GM12878 (cell line): ENCODE measurements at regions not wholly inside any gene's neighbourhood (a gene's known extent, or its start where the extent isn't known, plus 50 kb on each side); places are given as distances from the start of the nearest gene placed in this dataset.

Source experiments
- ATAC-seq: fragments of 200-7000 bp; cut with Tn5 transposase; 3 replicates; pipeline ENCODE4 v1.9.1; 2020; ENCODE audit warnings: mild to moderate bottlenecking, moderate library complexity
- BruUV-seq: library from RNA; stranded (reverse); fragments of 400-500 nt; replicated peaks from 2 replicates; lab custom pipeline; 2021; lab: Mats Ljungman, UMichigan
- CTCF ChIA-PET: fragments of 300-600 bp; sonication (Branson Sonifier 250); formaldehyde crosslinking; extraction: SDS; loops from one replicate; lab custom pipeline; 2021; ENCODE audit warnings: inconsistent platforms; lab: Yijun Ruan, JAX
- POLR2A ChIA-PET: fragments of 350-600 bp; formaldehyde crosslinking; extraction: SDS; loops from one replicate; lab custom pipeline; 2021; ENCODE audit warnings: inconsistent platforms; lab: Charles Lee
- RAD21 ChIA-PET: fragments of 300-600 bp; sonication (Branson Sonifier 250); formaldehyde crosslinking; loops from one replicate; lab custom pipeline; 2023; ENCODE audit warnings: antibody characterized with exemption; ENCODE audit not compliant: unreplicated experiment; lab: Charles Lee
- SMC1A ChIA-PET: fragments of 300-600 bp; sonication (Branson Sonifier 250); formaldehyde crosslinking; loops from one replicate; lab custom pipeline; 2023; ENCODE audit not compliant: unreplicated experiment, uncharacterized antibody; lab: Charles Lee
- DNase-seq: peaks from one replicate; pipeline ENCODE4 v3.0.0-alpha.2; 2011; ENCODE audit warnings: low read depth, low spot score
- FAIRE-seq: peaks from 3 replicates; lab custom pipeline; 2011; peaks lifted over from hg19 to GRCh38; lab: Jason Lieb, UNC
- H2AFZ ChIP-seq: 2 replicates; pipeline ENCODE4 v1.6.0; 2011; ENCODE audit warnings: low read depth, low read length, control low read depth; ENCODE audit not compliant: control insufficient read depth
- H3K27ac ChIP-seq: 2 replicates; pipeline ENCODE4 v1.5.1; 2011; ENCODE audit warnings: control low read depth; ENCODE audit not compliant: control insufficient read depth, insufficient read depth
- H3K27me3 ChIP-seq, 2 experiments: replicated peaks in 1 of 2; 2 replicates each; pipeline versions ENCODE4 v1.6.0 to v1.6.1; 2011; ENCODE audit warnings: low read length in 1 of 2; ENCODE audit not compliant: control insufficient read depth in 2 of 2, insufficient read depth in 2 of 2
- H3K36me3 ChIP-seq, 2 experiments: 2 replicates each; pipeline ENCODE4 v1.5.1; 2011; ENCODE audit warnings: low read length in 1 of 2; ENCODE audit not compliant: control insufficient read depth in 2 of 2, insufficient read depth in 2 of 2
- H3K4me1 ChIP-seq: 2 replicates; pipeline ENCODE4 v1.6.1; 2011; ENCODE audit warnings: mild to moderate bottlenecking, low read length, moderate library complexity, mixed read lengths; ENCODE audit not compliant: control insufficient read depth, insufficient read depth
- H3K4me2 ChIP-seq: 2 replicates; pipeline ENCODE4 v1.6.0; 2011; ENCODE audit warnings: control low read depth; ENCODE audit not compliant: control insufficient read depth, insufficient read depth
- H3K4me3 ChIP-seq: fragments of 200-600 bp; sonication (generic); 2 replicates; pipeline ENCODE4 v1.5.1; 2016
- H3K79me2 ChIP-seq: 2 replicates; pipeline ENCODE4 v1.6.0; 2011; ENCODE audit warnings: low read length; ENCODE audit not compliant: control insufficient read depth, insufficient read depth
- H3K9ac ChIP-seq: 2 replicates; pipeline ENCODE4 v1.8.0; 2011; ENCODE audit warnings: low read length, control low read depth, mixed read lengths; ENCODE audit not compliant: control insufficient read depth, insufficient read depth
- H3K9me3 ChIP-seq: replicated peaks from 3 replicates; pipeline ENCODE4 v1.5.1; 2011; ENCODE audit warnings: mild to moderate bottlenecking, low read length; ENCODE audit not compliant: control insufficient read depth, insufficient read depth
- H4K20me1 ChIP-seq: 2 replicates; pipeline ENCODE4 v1.6.0; 2011; ENCODE audit not compliant: control insufficient read depth, insufficient read depth
- BCL11A ChIP-seq: IDR thresholded peaks from 2 replicates; pipeline ENCODE4 v1.6.1; 2011; ENCODE audit warnings: low read depth, low read length
- CBFB ChIP-seq: IDR thresholded peaks from 2 replicates; pipeline ENCODE4 v1.6.1; 2016; ENCODE audit warnings: antibody characterized with exemption, low read depth
- CREB1 ChIP-seq: IDR thresholded peaks from 2 replicates; pipeline ENCODE4 v1.6.1; 2012; ENCODE audit warnings: low read depth, mild to moderate bottlenecking, inconsistent platforms
- EGR1 ChIP-seq, 2 experiments: IDR thresholded peaks; 1 replicate in 1 of 2; 2 replicates in 1 of 2; pipeline ENCODE4 v1.6.1; 2011 to 2012; ENCODE audit warnings: low read depth in 2 of 2, low read length in 2 of 2, borderline replicate concordance in 1 of 2, mild to moderate bottlenecking in 1 of 2, moderate library complexity in 1 of 2
- HCFC1 ChIP-seq: fragments of 150-350 bp; IDR thresholded peaks from 2 replicates; pipeline ENCODE4 v1.6.1; 2014; ENCODE audit warnings: low read length
- IKZF1 ChIP-seq: fragments of 450-650 bp; conservative IDR thresholded peaks from 2 replicates; pipeline ENCODE4 v1.6.1; 2017; ENCODE audit warnings: antibody characterized with exemption, mild to moderate bottlenecking
- IRF4 ChIP-seq: IDR thresholded peaks from 2 replicates; pipeline ENCODE4 v1.6.1; 2011; ENCODE audit warnings: low read depth, low read length
- JUND ChIP-seq: IDR thresholded peaks from 2 replicates; pipeline ENCODE4 v1.6.1; 2012; ENCODE audit warnings: low read depth, mild to moderate bottlenecking, low read length, improper control_type of control experiment, moderate library complexity
- KAT2A ChIP-seq: conservative IDR thresholded peaks from 2 replicates; pipeline ENCODE4 v1.6.1; 2011; ENCODE audit warnings: low read depth, low read length; ENCODE audit not compliant: control insufficient read depth
- MXI1 ChIP-seq: fragments of 150-350 bp; IDR thresholded peaks from 2 replicates; pipeline ENCODE4 v1.6.1; 2011; ENCODE audit warnings: low read depth, mild to moderate bottlenecking, inconsistent platforms, low read length, improper control_type of control experiment
- POLR2AphosphoS5 ChIP-seq: IDR thresholded peaks from 2 replicates; pipeline ENCODE4 v1.6.1; 2011; ENCODE audit warnings: mild to moderate bottlenecking, low read length, inconsistent platforms
- RAD21 ChIP-seq: IDR thresholded peaks from 2 replicates; pipeline ENCODE4 v1.6.1; 2011; ENCODE audit warnings: mild to moderate bottlenecking, low read depth, low read length, moderate library complexity; ENCODE audit not compliant: insufficient read depth
- RBBP5 ChIP-seq: fragments of 200-600 bp; sonication (generic); conservative IDR thresholded peaks from 2 replicates; pipeline ENCODE4 v1.6.1; 2016
- SIX5 ChIP-seq: IDR thresholded peaks from 2 replicates; pipeline ENCODE4 v1.6.1; 2011; ENCODE audit warnings: mild to moderate bottlenecking, low read depth, low read length, moderate library complexity; ENCODE audit not compliant: severe bottlenecking
- SRF ChIP-seq, 2 experiments: IDR thresholded peaks; 2 replicates each; pipeline ENCODE4 v1.6.1; 2011; ENCODE audit warnings: low read depth in 2 of 2, low read length in 2 of 2, mild to moderate bottlenecking in 1 of 2, moderate library complexity in 1 of 2
- WRNIP1 ChIP-seq: IDR thresholded peaks from 2 replicates; pipeline ENCODE4 v1.6.1; 2011; ENCODE audit warnings: low read depth, low read length, improper control_type of control experiment, borderline replicate concordance
- ZNF274 ChIP-seq: IDR thresholded peaks from one replicate; pipeline ENCODE4 v1.8.0; 2011; ENCODE audit not compliant: insufficient read length, insufficient read depth
- ZNF384 ChIP-seq: IDR thresholded peaks from 2 replicates; pipeline ENCODE4 v1.6.1; 2012; ENCODE audit warnings: low read depth, mild to moderate bottlenecking, low read length, improper control_type of control experiment, borderline replicate concordance
- WGBS: methylation state at CpG from one replicate; pipeline ENCODE4 v1.1.6; 2016; ENCODE audit warnings: low lambda C conversion rate; ENCODE audit not compliant: insufficient replicate concordance, insufficient coverage; ENCODE audit errors: missing lambda C conversion rate; 5-methylcytosine and 5-hydroxymethylcytosine counted together
- in situ Hi-C: fragments of 300-500 bp; cut with MboI; formaldehyde crosslinking; loops from 9 replicates; pipeline ENCODE4 v1.14.3; 2018; ENCODE audit warnings: mixed read lengths
- intact Hi-C: fragments of 100-400 bp; cut with micrococcal nuclease; formaldehyde crosslinking; loops from one replicate; pipeline ENCODE4 v1.14.2; 2022; ENCODE audit not compliant: unreplicated experiment
- TF ChIP-seq, protein P1 (sequence below): fragments of 450-650 bp; formaldehyde crosslinking; IDR thresholded peaks from 2 replicates; pipeline ENCODE4 v1.5.0; 2022; ENCODE audit warnings: mild to moderate bottlenecking, missing genetic modification characterization
- TF ChIP-seq, protein P2 (sequence below): IDR thresholded peaks from 2 replicates; pipeline ENCODE4 v1.6.1; 2012; ENCODE audit warnings: low read depth, low read length, improper control_type of control experiment
- TF ChIP-seq, protein P3 (sequence below): IDR thresholded peaks from 2 replicates; pipeline ENCODE4 v1.6.1; 2011; ENCODE audit warnings: low read depth, low read length, improper control_type of control experiment, borderline replicate concordance

DNA sequence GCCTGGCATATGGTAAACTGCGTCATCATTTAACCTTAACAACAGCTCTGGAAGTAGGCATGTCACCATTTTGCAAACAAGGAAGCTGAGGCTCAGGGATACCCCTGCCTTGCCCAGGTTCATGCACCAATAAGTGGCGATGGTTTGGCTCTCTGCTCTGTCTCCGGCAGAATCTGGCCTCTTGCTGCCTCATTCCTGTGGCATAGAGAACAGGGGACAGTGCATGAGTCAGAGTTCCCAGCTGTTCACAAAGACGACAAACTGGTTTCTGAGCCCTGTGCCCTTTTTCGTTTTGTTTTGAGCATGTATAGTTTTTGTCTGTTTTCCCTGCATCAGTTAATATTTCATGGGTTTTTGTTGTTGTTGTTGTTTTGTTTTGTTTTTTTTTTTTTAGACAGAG lies 236.8 kb downstream of the OPA1 start (continued):
- no peak for TF ChIP-seq WRNIP1
- TF ChIP-seq, protein P1, sequence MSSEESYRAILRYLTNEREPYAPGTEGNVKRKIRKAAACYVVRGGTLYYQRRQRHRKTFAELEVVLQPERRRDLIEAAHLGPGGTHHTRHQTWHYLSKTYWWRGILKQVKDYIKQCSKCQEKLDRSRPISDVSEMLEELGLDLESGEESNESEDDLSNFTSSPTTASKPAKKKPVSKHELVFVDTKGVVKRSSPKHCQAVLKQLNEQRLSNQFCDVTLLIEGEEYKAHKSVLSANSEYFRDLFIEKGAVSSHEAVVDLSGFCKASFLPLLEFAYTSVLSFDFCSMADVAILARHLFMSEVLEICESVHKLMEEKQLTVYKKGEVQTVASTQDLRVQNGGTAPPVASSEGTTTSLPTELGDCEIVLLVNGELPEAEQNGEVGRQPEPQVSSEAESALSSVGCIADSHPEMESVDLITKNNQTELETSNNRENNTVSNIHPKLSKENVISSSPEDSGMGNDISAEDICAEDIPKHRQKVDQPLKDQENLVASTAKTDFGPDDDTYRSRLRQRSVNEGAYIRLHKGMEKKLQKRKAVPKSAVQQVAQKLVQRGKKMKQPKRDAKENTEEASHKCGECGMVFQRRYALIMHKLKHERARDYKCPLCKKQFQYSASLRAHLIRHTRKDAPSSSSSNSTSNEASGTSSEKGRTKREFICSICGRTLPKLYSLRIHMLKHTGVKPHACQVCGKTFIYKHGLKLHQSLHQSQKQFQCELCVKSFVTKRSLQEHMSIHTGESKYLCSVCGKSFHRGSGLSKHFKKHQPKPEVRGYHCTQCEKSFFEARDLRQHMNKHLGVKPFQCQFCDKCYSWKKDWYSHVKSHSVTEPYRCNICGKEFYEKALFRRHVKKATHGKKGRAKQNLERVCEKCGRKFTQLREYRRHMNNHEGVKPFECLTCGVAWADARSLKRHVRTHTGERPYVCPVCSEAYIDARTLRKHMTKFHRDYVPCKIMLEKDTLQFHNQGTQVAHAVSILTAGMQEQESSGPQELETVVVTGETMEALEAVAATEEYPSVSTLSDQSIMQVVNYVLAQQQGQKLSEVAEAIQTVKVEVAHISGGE: no peak
- no peak for TF ChIP-seq MXI1
- no peak for TF ChIP-seq BCL11A
- TF ChIP-seq HCFC1: no peak
- no peak for TF ChIP-seq IRF4
- no peak for TF ChIP-seq CBFB
- TF ChIP-seq RBBP5: no peak
- TF ChIP-seq SIX5: no peak
- TF ChIP-seq ZNF384: no peak
- no peak for TF ChIP-seq KAT2A

DNA sequence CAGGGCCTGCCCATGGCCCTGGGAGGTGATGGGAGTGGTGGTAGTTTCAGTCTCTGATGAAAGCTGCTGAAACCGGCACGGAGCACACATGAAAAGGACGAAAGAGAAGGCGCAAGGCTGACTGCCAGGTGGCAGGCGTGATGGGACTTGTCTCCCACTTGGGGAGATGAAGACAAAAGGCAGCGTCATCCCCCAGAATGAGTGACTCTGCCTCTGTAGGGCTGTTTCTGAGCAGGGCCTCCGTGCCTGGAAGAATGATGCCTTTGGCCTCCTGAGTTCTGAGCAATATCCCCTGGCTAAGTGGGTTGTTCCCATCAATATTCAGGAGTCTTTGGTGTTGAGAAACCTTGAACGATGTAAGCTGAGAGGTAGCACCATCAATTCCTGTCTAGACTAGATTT lies 237.8 kb downstream of the OPA1 start:
- H3K9me3 ChIP-seq: no peaks in the 10 kb centered on the region
- intact Hi-C loops: no loop called here
- no peak for DNase-seq
- H3K4me2 ChIP-seq: no peak overlapping the region
- in situ Hi-C loops: no loop called here
- no peak for ATAC-seq
- H2AFZ ChIP-seq: no peak overlapping the region
- peaks cover 37% of the 10 kb centered on the region for H3K4me1 ChIP-seq
- no peak overlapping the region for H3K27ac ChIP-seq
- no peak for FAIRE-seq
- ChIA-PET SMC1A (no interaction called here), POLR2A (no interaction called here), CTCF (no interaction called here), RAD21 (no interaction called here)
- H3K9ac ChIP-seq: no peak overlapping the region
- 82% methylated on average over 8 of the region's 8 CpGs for WGBS
- H3K36me3 ChIP-seq: no peaks in the 10 kb centered on the region
- H3K79me2 ChIP-seq: no peaks in the 10 kb centered on the region
- no peaks in the 10 kb centered on the region for H4K20me1 ChIP-seq
- no peak overlapping the region for H3K4me3 ChIP-seq
- BruUV-seq: no TSS peak
- no peaks in the 10 kb centered on the region for H3K27me3 ChIP-seq
- TF ChIP-seq BCL11A: no peak
- no peak for TF ChIP-seq EGR1 (IDR thresholded peaks at IDR 0.05; ENCODE audit: borderline replicate concordance in 1 of 2, low read depth in 2 of 2, low read length in 2 of 2)
- no peak for TF ChIP-seq CREB1
- no peak for TF ChIP-seq SRF (IDR thresholded peaks at IDR 0.05; ENCODE audit: low read depth in 2 of 2, low read length in 2 of 2)
- no peak for TF ChIP-seq MXI1
- TF ChIP-seq ZNF274: no peak
- TF ChIP-seq IKZF1: no peak
- TF ChIP-seq, protein P2, sequence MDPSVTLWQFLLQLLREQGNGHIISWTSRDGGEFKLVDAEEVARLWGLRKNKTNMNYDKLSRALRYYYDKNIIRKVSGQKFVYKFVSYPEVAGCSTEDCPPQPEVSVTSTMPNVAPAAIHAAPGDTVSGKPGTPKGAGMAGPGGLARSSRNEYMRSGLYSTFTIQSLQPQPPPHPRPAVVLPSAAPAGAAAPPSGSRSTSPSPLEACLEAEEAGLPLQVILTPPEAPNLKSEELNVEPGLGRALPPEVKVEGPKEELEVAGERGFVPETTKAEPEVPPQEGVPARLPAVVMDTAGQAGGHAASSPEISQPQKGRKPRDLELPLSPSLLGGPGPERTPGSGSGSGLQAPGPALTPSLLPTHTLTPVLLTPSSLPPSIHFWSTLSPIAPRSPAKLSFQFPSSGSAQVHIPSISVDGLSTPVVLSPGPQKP: no peak
- no peak for TF ChIP-seq RAD21
- no peak for TF ChIP-seq JUND
- TF ChIP-seq POLR2AphosphoS5: no peak
- TF ChIP-seq, protein P3, sequence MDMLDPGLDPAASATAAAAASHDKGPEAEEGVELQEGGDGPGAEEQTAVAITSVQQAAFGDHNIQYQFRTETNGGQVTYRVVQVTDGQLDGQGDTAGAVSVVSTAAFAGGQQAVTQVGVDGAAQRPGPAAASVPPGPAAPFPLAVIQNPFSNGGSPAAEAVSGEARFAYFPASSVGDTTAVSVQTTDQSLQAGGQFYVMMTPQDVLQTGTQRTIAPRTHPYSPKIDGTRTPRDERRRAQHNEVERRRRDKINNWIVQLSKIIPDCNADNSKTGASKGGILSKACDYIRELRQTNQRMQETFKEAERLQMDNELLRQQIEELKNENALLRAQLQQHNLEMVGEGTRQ: no peak
